Endothelial cell of umbilical vein (primary cell): ENCODE measurements at regions not wholly inside any gene's neighbourhood (a gene's known extent, or its start where the extent isn't known, plus 50 kb on each side); places are given as distances from the start of the nearest gene placed in this dataset.

ENCODE experiments used
- BruUV-seq: library from RNA; stranded (reverse); fragments of 400-500 nt; replicated peaks from 2 replicates; lab custom pipeline; 2021; lab: Mats Ljungman, UMichigan
- CTCF ChIA-PET: fragments of 300-600, 350-600 bp; sonication (Branson Sonifier 250); formaldehyde crosslinking; loops from one replicate; lab custom pipeline; 2021; ENCODE audit warnings: antibody characterized with exemption, inconsistent platforms; lab: Charles Lee
- POLR2A ChIA-PET: fragments of 300-600, 350-600 bp; sonication (Branson Sonifier 250); formaldehyde crosslinking; loops from one replicate; lab custom pipeline; 2021; ENCODE audit warnings: antibody characterized with exemption, inconsistent platforms; lab: Charles Lee
- DNase-seq: peaks from one replicate; pipeline ENCODE4 v3.0.0-alpha.2; 2011; ENCODE audit warnings: low read depth, low spot score
- FAIRE-seq: peaks from 2 replicates; lab custom pipeline; 2011; peaks lifted over from hg19 to GRCh38; lab: Jason Lieb, UNC
- H2AFZ ChIP-seq: 2 replicates; pipeline ENCODE4 v1.6.0; 2012; ENCODE audit warnings: low read depth, low read length, control low read depth, inconsistent platforms
- H3K27ac ChIP-seq: 2 replicates; pipeline ENCODE4 v1.5.1; 2011; ENCODE audit warnings: low read depth, mild to moderate bottlenecking, control low read depth, low read length, moderate library complexity; ENCODE audit not compliant: insufficient read depth
- H3K27me3 ChIP-seq, 2 experiments: 2 replicates each; pipeline versions ENCODE4 v1.6.0 to v1.6.1; 2011; ENCODE audit warnings: low read length in 2 of 2, mixed read lengths in 1 of 2; ENCODE audit not compliant: control insufficient read depth in 2 of 2, insufficient read depth in 2 of 2
- H3K36me3 ChIP-seq, 2 experiments: 2 replicates in 1 of 2; 3 replicates in 1 of 2; pipeline ENCODE4 v1.5.1; 2011; ENCODE audit warnings: low read length in 2 of 2, mild to moderate bottlenecking in 1 of 2, moderate library complexity in 1 of 2; ENCODE audit not compliant: control insufficient read depth in 2 of 2, insufficient read depth in 2 of 2; ENCODE audit errors: extremely low read depth in 1 of 2
- H3K4me1 ChIP-seq: 3 replicates; pipeline ENCODE4 v1.5.1; 2011; ENCODE audit warnings: mild to moderate bottlenecking, low read length; ENCODE audit not compliant: control insufficient read depth, insufficient read depth; ENCODE audit errors: extremely low read depth
- H3K4me2 ChIP-seq: 2 replicates; pipeline ENCODE4 v1.6.1; 2011; ENCODE audit warnings: low read length, control low read depth, mixed read lengths; ENCODE audit not compliant: insufficient read depth
- H3K4me3 ChIP-seq, 3 experiments: fragments of 200-600 bp in 1 of 3; sonication (generic), shearing (Covaris generic) in 1 of 3; replicated peaks in 1 of 3; 2 replicates each; pipeline ENCODE4 v1.5.1; 2011 to 2016; ENCODE audit warnings: control low read depth in 3 of 3, low read length in 3 of 3, mild to moderate bottlenecking in 2 of 3, inconsistent platforms in 1 of 3, low read depth in 1 of 3, moderate library complexity in 1 of 3; ENCODE audit not compliant: insufficient read depth in 1 of 3
- H3K79me2 ChIP-seq: 2 replicates; pipeline ENCODE4 v1.6.0; 2012; ENCODE audit warnings: low read length, inconsistent platforms; ENCODE audit not compliant: control insufficient read depth, insufficient read depth
- H3K9ac ChIP-seq: replicated peaks from 2 replicates; pipeline ENCODE3; 2011; ENCODE audit warnings: low read length, control low read depth; ENCODE audit not compliant: insufficient read depth; ENCODE audit errors: extremely low read depth
- H3K9me1 ChIP-seq: replicated peaks from 3 replicates; pipeline ENCODE4 v1.6.0; 2011; ENCODE audit warnings: mild to moderate bottlenecking, low read length; ENCODE audit not compliant: control insufficient read depth, insufficient read depth; ENCODE audit errors: extremely low read depth
- H3K9me3 ChIP-seq: replicated peaks from 2 replicates; pipeline ENCODE4 v1.5.1; 2012; ENCODE audit warnings: low read length, inconsistent platforms; ENCODE audit not compliant: control insufficient read depth, insufficient read depth
- H4K20me1 ChIP-seq: replicated peaks from 2 replicates; pipeline ENCODE3; 2011; ENCODE audit warnings: mild to moderate bottlenecking, low read length; ENCODE audit not compliant: control insufficient read depth, insufficient read depth; ENCODE audit errors: extremely low read depth
- CTCF ChIP-seq, 2 donors: IDR thresholded peaks; 1 replicate in 1 of 2; 2 replicates in 1 of 2; pipeline ENCODE4 v1.5.1; 2011; ENCODE audit warnings: low read length in 2 of 2, mild to moderate bottlenecking in 2 of 2, moderate library complexity in 2 of 2, control low read depth in 1 of 2, inconsistent platforms in 1 of 2, low read depth in 1 of 2; ENCODE audit not compliant: insufficient read depth in 1 of 2; ENCODE audit errors: extremely low read depth in 1 of 2
- EZH2 ChIP-seq: IDR thresholded peaks from 2 replicates; pipeline ENCODE4 v1.6.1; 2012; ENCODE audit warnings: borderline replicate concordance, low read depth, mild to moderate bottlenecking, moderate library complexity, low read length, inconsistent platforms; ENCODE audit not compliant: severe bottlenecking
- FOS ChIP-seq: IDR thresholded peaks from 2 replicates; pipeline ENCODE4 v1.6.1; 2011; ENCODE audit warnings: mild to moderate bottlenecking, low read length, moderate library complexity, borderline replicate concordance; ENCODE audit not compliant: insufficient read depth
- GATA2 ChIP-seq: IDR thresholded peaks from 2 replicates; pipeline ENCODE4 v1.7.0; 2011; ENCODE audit warnings: low read depth, mild to moderate bottlenecking, moderate library complexity, mixed read lengths, low read length; ENCODE audit not compliant: insufficient read length, insufficient read depth
- JUN ChIP-seq: IDR thresholded peaks from 2 replicates; pipeline ENCODE4 v1.6.1; 2011; ENCODE audit warnings: borderline replicate concordance, low read depth; ENCODE audit not compliant: insufficient read length, insufficient read depth
- POLR2AphosphoS5 ChIP-seq: IDR thresholded peaks from 2 replicates; pipeline ENCODE4 v1.6.1; 2012; ENCODE audit warnings: low read depth, mild to moderate bottlenecking, control low read depth, low read length, moderate library complexity; ENCODE audit not compliant: insufficient read depth
- dilution Hi-C: fragments of 300-500 bp; cut with MboI; formaldehyde crosslinking; loops from one replicate; pipeline ENCODE4 v1.15.0; 2019; ENCODE audit warnings: low sequenced_read_pairs; ENCODE audit not compliant: extremely low pct_ligation_motif_present
- intact Hi-C: fragments of 100-400 bp; cut with micrococcal nuclease; formaldehyde crosslinking; loops from one replicate; pipeline ENCODE4 v1.10.0; 2022
- TF ChIP-seq, protein P1 (sequence below): IDR thresholded peaks from 2 replicates; pipeline ENCODE4 v1.6.1; 2011; ENCODE audit not compliant: insufficient read depth, insufficient read length

- Histone ChIP-seq H3K9me1 (no peaks in the 10 kb centered on the region), H3K27me3 (no peaks in the 10 kb centered on the region), H4K20me1 (no peaks in the 10 kb centered on the region), H3K9me3 (no peaks in the 10 kb centered on the region), H3K4me2 (no peak overlapping the region), H3K36me3 (no peaks in the 10 kb centered on the region), H3K79me2 (no peaks in the 10 kb centered on the region), H3K4me3 (no peak overlapping the region), H3K9ac (no peak overlapping the region), H3K27ac (no peak overlapping the region), H3K4me1 (no peaks in the 10 kb centered on the region), H2AFZ (no peak overlapping the region)
- BruUV-seq, result no TSS peak
- FAIRE-seq (no peak), DNase-seq (no peak)
- CTCF ChIA-PET, result interaction anchor here (0.6 kb wide), 1 partner anchor 285 kb away, joined by 3 read pairs; no protein-coding TSS in a partner anchor
- POLR2A ChIA-PET, result no interaction called here
- dilution Hi-C loops, result no loop called here
- TF ChIP-seq, protein P1, sequence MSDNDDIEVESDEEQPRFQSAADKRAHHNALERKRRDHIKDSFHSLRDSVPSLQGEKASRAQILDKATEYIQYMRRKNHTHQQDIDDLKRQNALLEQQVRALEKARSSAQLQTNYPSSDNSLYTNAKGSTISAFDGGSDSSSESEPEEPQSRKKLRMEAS, result no peak
- TF ChIP-seq EZH2 (no peak), FOS (no peak), CTCF (IDR thresholded peaks at IDR 0.05; ENCODE audit: extremely low read depth in 1 of 2, insufficient read depth in 1 of 2, low read depth in 1 of 2, low read length in 2 of 2) (no peak), GATA2 (no peak), JUN (no peak), POLR2AphosphoS5 (no peak)
- intact Hi-C loops, result no loop called here
These were observed 75.1 kb upstream of the B3GAT2 start for GRCh38 chr6:71031912-71032311.
